Fibroblast of lung (primary cell): ENCODE measurements at regions not wholly inside any gene's neighbourhood (a gene's known extent, or its start where the extent isn't known, plus 50 kb on each side); places are given as distances from the start of the nearest gene placed in this dataset.
"Not testable (repeated sequence)": the region's sequence is repeated elsewhere in the genome, so short reads cannot be mapped to it uniquely, and the experiment has no call there.

Experiments
- DNase-seq, 2 donors: peaks; one replicate each; pipeline versions ENCODE4 v3.0.0 to v3.0.0-alpha.2; 2010; ENCODE audit warnings: low read depth in 2 of 2
- H2AFZ ChIP-seq: 2 replicates; pipeline ENCODE4 v1.5.1; 2012; ENCODE audit warnings: low read length, control low read depth, inconsistent platforms
- H3K27ac ChIP-seq: 2 replicates; pipeline ENCODE4 v1.5.1; 2011; ENCODE audit warnings: low read length, control low read depth; ENCODE audit not compliant: insufficient read depth
- H3K27me3 ChIP-seq: 2 replicates; pipeline ENCODE4 v1.5.1; 2011; ENCODE audit warnings: mild to moderate bottlenecking, low read length; ENCODE audit not compliant: control insufficient read depth, insufficient read depth
- H3K36me3 ChIP-seq: 2 replicates; pipeline ENCODE4 v1.5.1; 2011; ENCODE audit warnings: low read length; ENCODE audit not compliant: control insufficient read depth, insufficient read depth
- H3K4me1 ChIP-seq: 2 replicates; pipeline ENCODE4 v1.5.1; 2011; ENCODE audit warnings: low read length; ENCODE audit not compliant: control insufficient read depth, insufficient read depth; ENCODE audit errors: extremely low read depth
- H3K4me2 ChIP-seq: 2 replicates; pipeline ENCODE4 v1.5.1; 2011; ENCODE audit warnings: low read length, control low read depth; ENCODE audit not compliant: insufficient read depth; ENCODE audit errors: extremely low read depth
- H3K4me3 ChIP-seq, 4 experiments: fragments of 200-600 bp in 1 of 4; sonication (generic) in 1 of 4; replicated peaks in 1 of 4; 2 replicates each; pipeline ENCODE4 v1.5.1; 2011 to 2016; ENCODE audit warnings: low read length in 4 of 4, low read depth in 3 of 4, mild to moderate bottlenecking in 3 of 4, control low read depth in 2 of 4, inconsistent platforms in 1 of 4, mixed read lengths in 1 of 4; ENCODE audit not compliant: insufficient read depth in 1 of 4; ENCODE audit errors: control extremely low read depth in 1 of 4
- H3K79me2 ChIP-seq: 2 replicates; pipeline ENCODE4 v1.5.1; 2012; ENCODE audit warnings: mild to moderate bottlenecking, low read length, inconsistent platforms; ENCODE audit not compliant: control insufficient read depth, insufficient read depth
- H3K9ac ChIP-seq: 2 replicates; pipeline ENCODE4 v1.5.1; 2011; ENCODE audit warnings: mild to moderate bottlenecking, low read length, control low read depth; ENCODE audit not compliant: insufficient read depth
- H3K9me3 ChIP-seq: 2 replicates; pipeline ENCODE4 v1.5.1; 2012; ENCODE audit warnings: low read depth, low read length; ENCODE audit not compliant: control insufficient read depth, insufficient read depth
- H4K20me1 ChIP-seq: 2 replicates; pipeline ENCODE4 v1.5.1; 2011; ENCODE audit warnings: low read length; ENCODE audit not compliant: control insufficient read depth, insufficient read depth; ENCODE audit errors: extremely low read depth
- CTCF ChIP-seq, 2 donors: IDR thresholded peaks in 1 of 2; conservative IDR thresholded peaks in 1 of 2; 1 replicate in 1 of 2; 2 replicates in 1 of 2; pipeline ENCODE4 v1.5.1; 2011 to 2012; ENCODE audit warnings: low read length in 2 of 2, control low read depth in 1 of 2, inconsistent platforms in 1 of 2, low read depth in 1 of 2, mild to moderate bottlenecking in 1 of 2
- EZH2 ChIP-seq: IDR thresholded peaks from 2 replicates; pipeline ENCODE4 v1.5.1; 2012; ENCODE audit warnings: low read length, control low read depth, mild to moderate bottlenecking; ENCODE audit errors: missing control alignments

GRCh38 chr16:29290631-29291247 is 115.8 kb downstream of the NPIPB11 start:
- H3K9ac ChIP-seq, result peak overlapping the region; percentile 67
- no peak overlapping the region for H3K4me3 ChIP-seq
- H2AFZ ChIP-seq, result no peak overlapping the region
- H3K79me2 ChIP-seq, result no peaks in the 10 kb centered on the region
- peaks cover 18% of the 10 kb centered on the region for H3K4me1 ChIP-seq
- no peaks in the 10 kb centered on the region for H4K20me1 ChIP-seq
- H3K27me3 ChIP-seq, result no peaks in the 10 kb centered on the region
- DNase-seq, result peak; percentile 89 to 96
- no peaks in the 10 kb centered on the region for H3K36me3 ChIP-seq
- TF ChIP-seq EZH2, result no peak
- no peak for TF ChIP-seq CTCF (conservative IDR thresholded peaks at IDR 0.05 in 1 of 2, IDR thresholded peaks at IDR 0.05 in 1 of 2; ENCODE audit: low read depth in 1 of 2, low read length in 2 of 2)
- H3K9me3 ChIP-seq, result no peaks in the 10 kb centered on the region
- peak overlapping the region; percentile 79 for H3K27ac ChIP-seq
- peak overlapping the region; percentile 82 for H3K4me2 ChIP-seq

- not testable (repeated sequence) for H3K4me2 ChIP-seq, H4K20me1 ChIP-seq, H3K4me3 ChIP-seq, DNase-seq, H3K27ac ChIP-seq, H3K9me3 ChIP-seq, H3K27me3 ChIP-seq, H3K79me2 ChIP-seq, H3K36me3 ChIP-seq, H3K9ac ChIP-seq, H2AFZ ChIP-seq
- H3K4me1 ChIP-seq, result peaks cover 18% of the 10 kb centered on the region
Observed at GRCh38 chr16:29289516-29290239, 116.8 kb downstream of the NPIPB11 start.

- H2AFZ ChIP-seq, H3K79me2 ChIP-seq, H3K9ac ChIP-seq, H3K4me3 ChIP-seq, H3K36me3 ChIP-seq, H3K9me3 ChIP-seq, H4K20me1 ChIP-seq, H3K27me3 ChIP-seq: not testable (repeated sequence)
- Histone ChIP-seq H3K27ac (peak overlapping the region; percentile 54), H3K4me2 (peak overlapping the region; percentile 25), H3K4me1 (peaks cover 18% of the 10 kb centered on the region)
- peak; percentile 37 to 82 for DNase-seq
Observed at GRCh38 chr16:29288711-29289474, 117.6 kb downstream of the NPIPB11 start.

GRCh38 chr16:29287871-29288535 is 118.5 kb downstream of the NPIPB11 start:
- not testable (repeated sequence) for H3K4me3 ChIP-seq, H3K36me3 ChIP-seq, H2AFZ ChIP-seq, H3K9me3 ChIP-seq, H3K9ac ChIP-seq, H3K79me2 ChIP-seq, H4K20me1 ChIP-seq, H3K27ac ChIP-seq, H3K27me3 ChIP-seq
- Histone ChIP-seq H3K4me2 (peak overlapping the region; percentile 25), H3K4me1 (peaks cover 18% of the 10 kb centered on the region)
- peak in 1 of 2 donors; percentile 56 for DNase-seq

- not testable (repeated sequence) for DNase-seq, H3K4me3 ChIP-seq, H3K36me3 ChIP-seq, H3K27ac ChIP-seq, H3K27me3 ChIP-seq, H3K9ac ChIP-seq, H3K9me3 ChIP-seq, H3K79me2 ChIP-seq, H2AFZ ChIP-seq, H3K4me2 ChIP-seq, H4K20me1 ChIP-seq
- peaks cover 18% of the 10 kb centered on the region for H3K4me1 ChIP-seq
Observed at GRCh38 chr16:29287246-29287645, 119.3 kb downstream of the NPIPB11 start.
